ENCODE measurements at regions not wholly inside any gene's neighbourhood (a gene's known extent, or its start where the extent isn't known, plus 50 kb on each side); places are given as distances from the start of the nearest gene placed in this dataset.

GRCh38 chr7:77467408-77467807, 51.3 kb upstream of the GSAP start:
- TF ChIP-seq CTCF (IDR thresholded peaks at IDR 0.05 in 2 of 3, conservative IDR thresholded peaks at IDR 0.05 in 1 of 3; ENCODE audit: control insufficient read depth in 2 of 3, extremely low read depth in 1 of 3, insufficient read depth in 1 of 3, low read depth in 3 of 3, low read length in 3 of 3) (no peak), ZNF274 (IDR thresholded peaks at IDR 0.05; ENCODE audit: insufficient read depth, insufficient read length) (no peak), HCFC1 (IDR thresholded peaks at IDR 0.05; ENCODE audit: low read length) (no peak), RAD21 (IDR thresholded peaks at IDR 0.05; ENCODE audit: insufficient read depth, low read depth, low read length) (no peak), ZBTB40 (IDR thresholded peaks at IDR 0.05; ENCODE audit: borderline replicate concordance) (no peak), ELK1 (IDR thresholded peaks at IDR 0.05; ENCODE audit: low read depth, low read length) (no peak), ZBED1 (IDR thresholded peaks at IDR 0.05; ENCODE audit: borderline replicate concordance) (no peak), ETV6 (conservative IDR thresholded peaks at IDR 0.05 in 1 of 2, IDR thresholded peaks at IDR 0.05 in 1 of 2; ENCODE audit: borderline replicate concordance in 1 of 2, low read depth in 1 of 2) (no peak)

Data from GM12878 (cell line).